GM18517 (cell line): ENCODE measurements at regions not wholly inside any gene's neighbourhood (a gene's known extent, or its start where the extent isn't known, plus 50 kb on each side); places are given as distances from the start of the nearest gene placed in this dataset.

Experiments
- ATAC-seq: cut with Tn5 transposase; IDR thresholded peaks from one replicate; pipeline ENCODE4 v1.9.1; 2021; ENCODE audit warnings: mild to moderate bottlenecking, moderate library complexity; ENCODE audit not compliant: unreplicated experiment

DNA sequence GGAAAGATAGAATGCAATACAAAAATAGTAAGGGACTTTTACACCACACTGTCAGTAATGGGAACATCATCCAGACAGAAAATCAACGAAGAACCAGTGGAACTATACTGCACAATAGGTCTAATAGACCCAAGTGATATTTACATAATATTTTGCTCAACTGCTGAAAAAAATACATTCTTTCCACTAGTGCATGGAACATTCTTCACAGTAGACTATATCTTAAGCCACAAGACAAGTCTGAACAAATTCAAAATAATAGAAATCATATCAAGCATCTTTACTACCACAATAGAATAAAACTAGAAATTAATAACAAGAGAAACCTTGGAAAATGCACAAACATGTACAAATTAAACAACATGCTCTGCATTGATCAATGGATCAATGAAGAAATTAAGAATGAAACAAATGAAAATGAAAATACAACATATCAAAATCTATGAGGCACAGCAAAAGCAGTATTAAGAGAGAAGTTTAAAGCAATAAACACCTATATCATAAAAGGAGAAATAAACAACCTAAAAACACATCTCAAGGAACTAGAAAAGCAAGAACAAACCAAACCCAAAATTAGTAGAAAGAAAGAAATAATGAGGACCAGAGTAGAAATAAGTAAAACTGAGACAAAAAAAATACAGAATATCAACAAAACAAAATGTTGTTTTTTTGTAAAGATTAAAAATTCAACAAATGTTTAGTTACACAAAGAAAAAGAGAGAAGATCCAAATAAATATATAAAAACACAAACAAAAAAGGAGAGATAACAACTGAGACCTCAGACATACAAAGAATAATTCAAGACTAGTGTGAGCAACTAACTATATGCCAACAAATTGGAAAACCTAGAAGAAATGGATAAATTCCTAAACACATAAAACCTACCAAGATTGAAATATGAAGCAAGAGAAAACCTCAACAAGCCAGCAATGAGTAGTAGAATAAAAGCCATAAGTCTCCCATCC, 51.5 kb upstream of the ANTXR2 start:
- no peak for ATAC-seq
